ENCODE measurements at regions not wholly inside any gene's neighbourhood (a gene's known extent, or its start where the extent isn't known, plus 50 kb on each side); places are given as distances from the start of the nearest gene placed in this dataset.

DNA sequence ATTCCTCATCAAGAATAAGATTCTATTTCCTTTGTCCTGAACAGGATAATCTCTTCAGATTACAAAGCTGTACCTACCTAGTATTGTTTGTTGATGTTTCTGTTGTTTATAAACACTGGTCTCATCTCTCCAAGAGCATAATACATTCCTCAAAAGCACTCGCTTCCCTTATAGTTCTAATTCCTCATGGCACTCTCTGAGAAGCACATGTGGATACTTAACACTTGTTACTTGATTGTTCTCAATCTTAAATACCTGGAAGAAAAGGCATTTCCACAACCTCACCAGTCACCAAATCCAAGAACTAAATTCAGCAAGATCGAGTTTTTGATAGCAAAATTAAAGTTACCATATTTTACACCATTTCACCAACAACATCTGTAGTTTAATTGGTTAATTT lies 145.9 kb upstream of the DUSP10 start:
- Histone ChIP-seq H3K4me1 (ENCODE audit: insufficient read depth, low read length, poor library complexity, severe bottlenecking) (peaks cover 61% of the 10 kb centered on the region), H3K9me3 (ENCODE audit: insufficient read depth, low read depth, low read length) (no peaks in the 10 kb centered on the region), H3K4me3 (ENCODE audit: low read length, poor library complexity, severe bottlenecking) (no peak overlapping the region), H3K36me3 (ENCODE audit: insufficient read depth, low read length) (no peaks in the 10 kb centered on the region), H3K9me2 (replicated peaks; ENCODE audit: low read depth, low read length) (no peaks in the 10 kb centered on the region), H4K20me1 (ENCODE audit: insufficient read depth, low read length, poor library complexity, severe bottlenecking) (no peaks in the 10 kb centered on the region), H2AFZ (ENCODE audit: low read length) (no peak overlapping the region), H3F3A (ENCODE audit: low read depth) (no peaks in the 10 kb centered on the region), H3K79me2 (ENCODE audit: insufficient read depth, low read length) (no peaks in the 10 kb centered on the region), H3K27me3 (ENCODE audit: insufficient read depth, low read length, poor library complexity, severe bottlenecking) (no peaks in the 10 kb centered on the region), H3K9ac (ENCODE audit: low read depth, low read length, poor library complexity, severe bottlenecking) (no peak overlapping the region), H3K4me2 (ENCODE audit: low read depth, low read length, poor library complexity, severe bottlenecking) (no peak overlapping the region)
- TF ChIP-seq, protein P1, sequence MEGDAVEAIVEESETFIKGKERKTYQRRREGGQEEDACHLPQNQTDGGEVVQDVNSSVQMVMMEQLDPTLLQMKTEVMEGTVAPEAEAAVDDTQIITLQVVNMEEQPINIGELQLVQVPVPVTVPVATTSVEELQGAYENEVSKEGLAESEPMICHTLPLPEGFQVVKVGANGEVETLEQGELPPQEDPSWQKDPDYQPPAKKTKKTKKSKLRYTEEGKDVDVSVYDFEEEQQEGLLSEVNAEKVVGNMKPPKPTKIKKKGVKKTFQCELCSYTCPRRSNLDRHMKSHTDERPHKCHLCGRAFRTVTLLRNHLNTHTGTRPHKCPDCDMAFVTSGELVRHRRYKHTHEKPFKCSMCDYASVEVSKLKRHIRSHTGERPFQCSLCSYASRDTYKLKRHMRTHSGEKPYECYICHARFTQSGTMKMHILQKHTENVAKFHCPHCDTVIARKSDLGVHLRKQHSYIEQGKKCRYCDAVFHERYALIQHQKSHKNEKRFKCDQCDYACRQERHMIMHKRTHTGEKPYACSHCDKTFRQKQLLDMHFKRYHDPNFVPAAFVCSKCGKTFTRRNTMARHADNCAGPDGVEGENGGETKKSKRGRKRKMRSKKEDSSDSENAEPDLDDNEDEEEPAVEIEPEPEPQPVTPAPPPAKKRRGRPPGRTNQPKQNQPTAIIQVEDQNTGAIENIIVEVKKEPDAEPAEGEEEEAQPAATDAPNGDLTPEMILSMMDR (conservative IDR thresholded peaks at IDR 0.05; ENCODE audit: low read length) = no peak

DNA sequence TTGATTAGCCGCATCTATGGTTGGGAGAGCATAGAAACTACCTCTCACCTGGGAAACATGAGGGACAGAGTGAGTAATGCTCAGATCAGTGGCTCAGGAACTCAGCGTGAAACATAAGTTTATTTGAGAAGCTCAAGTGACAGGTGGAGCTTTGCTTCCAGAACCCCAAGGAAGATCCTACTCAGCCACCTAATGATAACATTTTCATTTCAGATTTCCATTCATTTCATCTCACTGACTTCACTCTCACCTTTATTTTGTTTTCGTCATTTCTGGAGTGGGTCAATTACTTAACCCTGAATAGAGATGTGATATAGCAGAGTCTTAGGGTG lies 145.5 kb upstream of the DUSP10 start:
- Histone ChIP-seq H3K4me2 (ENCODE audit: low read depth, low read length, poor library complexity, severe bottlenecking) (no peak overlapping the region), H3K9me3 (ENCODE audit: insufficient read depth, low read depth, low read length) (no peaks in the 10 kb centered on the region), H3K4me3 (ENCODE audit: low read length, poor library complexity, severe bottlenecking) (no peak overlapping the region), H4K20me1 (ENCODE audit: insufficient read depth, low read length, poor library complexity, severe bottlenecking) (no peaks in the 10 kb centered on the region), H3K79me2 (ENCODE audit: insufficient read depth, low read length) (no peaks in the 10 kb centered on the region), H3K4me1 (ENCODE audit: insufficient read depth, low read length, poor library complexity, severe bottlenecking) (peaks cover 64% of the 10 kb centered on the region), H2AFZ (ENCODE audit: low read length) (no peak overlapping the region), H3K36me3 (ENCODE audit: insufficient read depth, low read length) (no peaks in the 10 kb centered on the region), H3F3A (ENCODE audit: low read depth) (no peaks in the 10 kb centered on the region), H3K9ac (ENCODE audit: low read depth, low read length, poor library complexity, severe bottlenecking) (no peak overlapping the region), H3K27me3 (ENCODE audit: insufficient read depth, low read length, poor library complexity, severe bottlenecking) (no peaks in the 10 kb centered on the region), H3K9me2 (replicated peaks; ENCODE audit: low read depth, low read length) (no peaks in the 10 kb centered on the region)
- TF ChIP-seq, protein P1 (conservative IDR thresholded peaks at IDR 0.05; ENCODE audit: low read length) = no peak
- TF ChIP-seq EZH2phosphoT487 (IDR thresholded peaks at IDR 0.05; ENCODE audit: borderline replicate concordance) = no peak

DNA sequence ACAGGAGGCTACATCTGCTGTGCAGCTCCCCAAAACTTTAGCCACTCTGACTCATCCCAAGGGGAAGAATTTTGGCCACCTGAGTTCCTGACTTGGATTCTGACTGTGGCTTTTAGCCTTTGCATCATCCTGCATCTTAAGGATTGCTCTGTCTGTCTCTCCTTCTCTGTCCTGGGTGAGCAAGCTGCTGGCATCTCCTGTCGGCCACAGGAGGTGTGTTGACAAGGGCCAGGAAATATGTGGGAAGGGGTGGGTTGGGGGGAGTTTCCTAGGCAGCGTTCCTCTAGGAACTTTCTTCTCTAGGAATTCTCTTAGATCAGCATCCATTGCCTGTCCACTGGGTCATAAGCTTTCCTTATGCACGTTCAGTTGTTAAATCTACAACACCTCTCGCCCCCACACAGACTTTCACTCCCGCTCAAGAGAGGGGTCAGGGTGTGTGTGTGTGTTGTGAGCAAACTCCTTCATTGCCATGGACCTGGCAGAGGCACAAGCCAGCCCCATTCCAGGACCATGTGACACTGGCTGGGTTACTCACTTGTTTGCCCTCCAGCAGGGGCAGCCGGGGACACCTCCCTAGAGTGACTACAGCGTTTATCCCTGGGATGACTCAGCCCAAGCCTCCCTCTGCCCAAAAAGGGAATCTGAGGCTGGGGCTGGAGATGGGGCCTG lies 145.0 kb upstream of the DUSP10 start:
- no peak for TF ChIP-seq EZH2phosphoT487 (IDR thresholded peaks at IDR 0.05; ENCODE audit: borderline replicate concordance)
- TF ChIP-seq, protein P1 (conservative IDR thresholded peaks at IDR 0.05; ENCODE audit: low read length) = no peak
- H3K9ac ChIP-seq (ENCODE audit: low read depth, low read length, poor library complexity, severe bottlenecking) = no peak overlapping the region
- no peaks in the 10 kb centered on the region for H3K9me3 ChIP-seq (ENCODE audit: insufficient read depth, low read depth, low read length)
- no peaks in the 10 kb centered on the region for H3F3A ChIP-seq (ENCODE audit: low read depth)
- no peak overlapping the region for H3K4me2 ChIP-seq (ENCODE audit: low read depth, low read length, poor library complexity, severe bottlenecking)
- H3K27me3 ChIP-seq (ENCODE audit: insufficient read depth, low read length, poor library complexity, severe bottlenecking) = no peaks in the 10 kb centered on the region
- H3K9me2 ChIP-seq (replicated peaks; ENCODE audit: low read depth, low read length) = no peaks in the 10 kb centered on the region
- H3K4me1 ChIP-seq (ENCODE audit: insufficient read depth, low read length, poor library complexity, severe bottlenecking) = peaks cover 67% of the 10 kb centered on the region
- H3K4me3 ChIP-seq (ENCODE audit: low read length, poor library complexity, severe bottlenecking) = no peak overlapping the region
- H3K79me2 ChIP-seq (ENCODE audit: insufficient read depth, low read length) = no peaks in the 10 kb centered on the region
- H2AFZ ChIP-seq (ENCODE audit: low read length) = no peak overlapping the region
- no peaks in the 10 kb centered on the region for H3K36me3 ChIP-seq (ENCODE audit: insufficient read depth, low read length)
- no peaks in the 10 kb centered on the region for H4K20me1 ChIP-seq (ENCODE audit: insufficient read depth, low read length, poor library complexity, severe bottlenecking)
